Astrocyte (in vitro differentiated cells and primary cell): ENCODE measurements at regions not wholly inside any gene's neighbourhood (a gene's known extent, or its start where the extent isn't known, plus 50 kb on each side); places are given as distances from the start of the nearest gene placed in this dataset.

Experiments used
- EZH2 ChIP-seq: IDR thresholded peaks from 2 replicates; pipeline ENCODE4 v1.6.1; 2012; ENCODE audit warnings: mild to moderate bottlenecking, low read length, inconsistent platforms; ENCODE audit not compliant: insufficient read depth
- TF ChIP-seq, protein P1 (sequence below): IDR thresholded peaks from 2 replicates; pipeline ENCODE4 v1.5.1; 2011; ENCODE audit warnings: low read depth, mild to moderate bottlenecking, inconsistent platforms, low read length, moderate library complexity; ENCODE audit not compliant: insufficient read depth

DNA sequence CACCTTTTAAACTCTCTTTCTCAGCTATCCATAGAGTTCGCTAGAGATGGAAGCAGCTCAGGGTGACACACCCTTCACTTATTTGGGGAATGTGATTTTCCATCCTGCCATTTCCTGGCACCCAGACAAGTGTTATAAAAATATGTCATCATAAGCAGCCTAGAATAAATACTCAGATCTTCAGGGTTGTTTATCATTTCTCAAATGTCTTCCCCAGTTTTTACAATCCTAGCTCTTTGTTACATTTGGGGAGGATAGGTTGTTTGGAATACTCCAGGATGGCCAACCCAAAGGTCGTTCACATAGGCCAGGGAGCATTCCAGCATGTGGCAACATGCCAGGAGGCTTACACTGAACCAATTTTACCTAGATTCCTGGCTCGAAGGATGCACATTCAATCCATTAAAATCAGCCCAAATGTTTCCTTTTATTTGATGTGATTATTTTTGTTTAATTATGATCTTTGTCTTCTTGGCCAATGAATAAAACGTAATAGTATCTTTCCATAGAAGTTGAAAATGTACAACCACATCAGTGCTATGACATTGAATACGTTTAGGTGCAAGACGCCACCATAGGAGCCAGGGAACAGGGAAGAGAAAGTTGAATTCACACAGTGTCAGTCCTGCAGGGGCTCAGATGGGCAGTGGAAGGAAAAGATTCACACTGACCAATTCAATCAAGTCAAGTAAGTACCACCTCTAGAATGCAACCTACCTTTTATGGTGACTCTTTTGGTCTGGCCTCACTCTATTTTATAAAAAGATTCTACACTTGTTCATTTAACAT lies 537.7 kb upstream of the MDFIC2 start:
- TF ChIP-seq, protein P1, sequence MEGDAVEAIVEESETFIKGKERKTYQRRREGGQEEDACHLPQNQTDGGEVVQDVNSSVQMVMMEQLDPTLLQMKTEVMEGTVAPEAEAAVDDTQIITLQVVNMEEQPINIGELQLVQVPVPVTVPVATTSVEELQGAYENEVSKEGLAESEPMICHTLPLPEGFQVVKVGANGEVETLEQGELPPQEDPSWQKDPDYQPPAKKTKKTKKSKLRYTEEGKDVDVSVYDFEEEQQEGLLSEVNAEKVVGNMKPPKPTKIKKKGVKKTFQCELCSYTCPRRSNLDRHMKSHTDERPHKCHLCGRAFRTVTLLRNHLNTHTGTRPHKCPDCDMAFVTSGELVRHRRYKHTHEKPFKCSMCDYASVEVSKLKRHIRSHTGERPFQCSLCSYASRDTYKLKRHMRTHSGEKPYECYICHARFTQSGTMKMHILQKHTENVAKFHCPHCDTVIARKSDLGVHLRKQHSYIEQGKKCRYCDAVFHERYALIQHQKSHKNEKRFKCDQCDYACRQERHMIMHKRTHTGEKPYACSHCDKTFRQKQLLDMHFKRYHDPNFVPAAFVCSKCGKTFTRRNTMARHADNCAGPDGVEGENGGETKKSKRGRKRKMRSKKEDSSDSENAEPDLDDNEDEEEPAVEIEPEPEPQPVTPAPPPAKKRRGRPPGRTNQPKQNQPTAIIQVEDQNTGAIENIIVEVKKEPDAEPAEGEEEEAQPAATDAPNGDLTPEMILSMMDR, result no peak
- TF ChIP-seq EZH2, result no peak
